Caco-2 (cell line): ENCODE measurements at regions not wholly inside any gene's neighbourhood (a gene's known extent, or its start where the extent isn't known, plus 50 kb on each side); places are given as distances from the start of the nearest gene placed in this dataset.

Experiments used
- BruUV-seq: library from RNA; stranded (reverse); fragments of 400-500 nt; replicated peaks from 2 replicates; lab custom pipeline; 2021; lab: Mats Ljungman, UMichigan
- CTCF ChIA-PET: fragments of 300-600 bp; sonication (Branson Sonifier 250); formaldehyde crosslinking; loops from one replicate; lab custom pipeline; 2022; ENCODE audit warnings: antibody characterized with exemption; lab: Charles Lee
- POLR2A ChIA-PET: fragments of 300-600 bp; sonication (Branson Sonifier 250); formaldehyde crosslinking; loops from one replicate; lab custom pipeline; 2022; ENCODE audit warnings: antibody characterized with exemption; lab: Charles Lee
- DNase-seq, 2 experiments: peaks; one replicate each; pipeline versions ENCODE4 v3.0.0 to v3.0.0-alpha.2; 2020 to 2022
- H3K27me3 ChIP-seq: replicated peaks from 2 replicates; pipeline ENCODE4 v1.6.0; 2011; ENCODE audit warnings: low read length; ENCODE audit not compliant: control insufficient read depth, insufficient read depth
- H3K36me3 ChIP-seq: 2 replicates; pipeline ENCODE4 v1.5.1; 2011; ENCODE audit warnings: low read length; ENCODE audit not compliant: control insufficient read depth, insufficient read depth
- H3K4me1 ChIP-seq: fragments of 250-450 bp; sonication (Bioruptor Pico); 2 replicates; pipeline ENCODE4 v1.5.1; 2020; ENCODE audit warnings: mild to moderate bottlenecking
- H3K4me3 ChIP-seq: 2 replicates; pipeline ENCODE4 v1.5.1; 2011; ENCODE audit warnings: low read depth, mild to moderate bottlenecking, control low read depth, low read length
- H3K9me3 ChIP-seq: fragments of 250-450 bp; sonication (Bioruptor Pico); 2 replicates; pipeline ENCODE4 v1.5.1; 2020; ENCODE audit warnings: mild to moderate bottlenecking, moderate library complexity
- H3K27ac Mint-ChIP-seq: one replicate; pipeline ENCODE4 v1.8.0; 2022; ENCODE audit warnings: mixed read lengths; ENCODE audit not compliant: unreplicated experiment
- H3K27me3 Mint-ChIP-seq: one replicate; pipeline ENCODE4 v1.8.0; 2022; ENCODE audit warnings: mixed read lengths; ENCODE audit not compliant: insufficient read depth, unreplicated experiment
- H3K36me3 Mint-ChIP-seq: one replicate; pipeline ENCODE4 v1.8.0; 2022; ENCODE audit warnings: mild to moderate bottlenecking, mixed read lengths; ENCODE audit not compliant: insufficient read depth, unreplicated experiment
- H3K4me1 Mint-ChIP-seq: one replicate; pipeline ENCODE4 v1.8.0; 2022; ENCODE audit warnings: low read depth, mixed read lengths; ENCODE audit not compliant: unreplicated experiment
- H3K4me3 Mint-ChIP-seq: one replicate; pipeline ENCODE4 v1.8.0; 2022; ENCODE audit warnings: mild to moderate bottlenecking, moderate library complexity, mixed read lengths; ENCODE audit not compliant: unreplicated experiment
- H3K9me3 Mint-ChIP-seq: one replicate; pipeline ENCODE4 v1.8.0; 2022; ENCODE audit warnings: mixed read lengths; ENCODE audit not compliant: unreplicated experiment
- intact Hi-C: fragments of 100-400 bp; cut with micrococcal nuclease; formaldehyde crosslinking; loops from one replicate; pipeline ENCODE4 v1.10.0; 2022; ENCODE audit not compliant: unreplicated experiment
- TF ChIP-seq, protein P1 (sequence below), 2 experiments: fragments of 200-600 bp in 1 of 2; IDR thresholded peaks; 1 replicate in 1 of 2; 2 replicates in 1 of 2; pipeline versions ENCODE4 v1.5.1 to v1.8.0; 2011 to 2022; ENCODE audit warnings: antibody characterized with exemption in 1 of 2, control low read depth in 1 of 2, inconsistent platforms in 1 of 2, low read depth in 1 of 2, low read length in 1 of 2, mild to moderate bottlenecking in 1 of 2, moderate library complexity in 1 of 2; ENCODE audit not compliant: insufficient read depth in 1 of 2, severe bottlenecking in 1 of 2, unreplicated experiment in 1 of 2

DNA sequence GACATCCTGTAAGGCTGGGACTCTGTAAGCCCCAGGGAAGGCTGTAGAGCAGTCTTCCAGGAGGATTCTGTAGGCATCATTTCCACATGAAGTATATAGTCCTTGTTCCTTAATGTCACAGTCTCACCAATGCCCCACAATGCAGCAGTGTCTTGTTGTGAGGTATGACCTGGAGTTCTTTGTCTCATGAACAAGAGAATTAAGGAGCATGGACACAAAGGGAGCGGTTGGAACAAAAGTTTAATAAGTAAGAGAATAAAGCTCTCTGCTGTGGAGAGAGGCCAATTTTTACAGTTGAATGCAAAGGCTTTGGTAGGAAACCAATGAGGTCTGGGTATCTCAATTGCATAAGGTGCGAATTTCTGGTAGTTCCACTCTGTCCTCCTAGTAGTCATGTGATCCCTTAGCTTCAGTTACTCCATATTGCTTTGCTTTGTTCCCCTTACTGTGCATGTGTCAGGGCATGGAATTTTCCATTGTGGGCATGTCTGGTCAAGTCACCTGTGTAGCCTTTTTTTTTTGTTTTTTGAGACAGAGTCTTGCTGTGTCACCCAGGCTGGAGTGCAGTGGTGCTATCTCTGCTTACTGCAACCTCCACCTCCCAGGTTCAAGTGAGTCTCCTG is 124.3 kb upstream of the TMTC4 start:
- H3K27ac Mint-ChIP-seq = peak overlapping the region; percentile 3
- no peak overlapping the region for H3K4me3 ChIP-seq

GRCh38 chr13:100797921-100798320 is 123.3 kb upstream of the TMTC4 start:
- H3K4me3 ChIP-seq = no peak overlapping the region
- Mint-ChIP-seq H3K4me3 (no peak overlapping the region), H3K36me3 (no peaks in the 10 kb centered on the region), H3K27me3 (no peaks in the 10 kb centered on the region), H3K9me3 (peaks cover 35% of the 10 kb centered on the region), H3K4me1 (peaks cover 9% of the 10 kb centered on the region), H3K27ac (peak overlapping the region; percentile 3)
- no peak for DNase-seq
- ChIA-PET POLR2A (interaction anchor here (0.8 kb wide), 1 partner anchor 123 kb away, joined by 3 read pairs; the partner anchor contains the start of gene TMTC4), CTCF (no interaction called here)
- no peaks in the 10 kb centered on the region for H3K36me3 ChIP-seq
- peaks cover 9% of the 10 kb centered on the region for H3K4me1 ChIP-seq
- H3K27me3 ChIP-seq = no peaks in the 10 kb centered on the region
- intact Hi-C loops = no loop called here
- BruUV-seq = no TSS peak
- TF ChIP-seq, protein P1, sequence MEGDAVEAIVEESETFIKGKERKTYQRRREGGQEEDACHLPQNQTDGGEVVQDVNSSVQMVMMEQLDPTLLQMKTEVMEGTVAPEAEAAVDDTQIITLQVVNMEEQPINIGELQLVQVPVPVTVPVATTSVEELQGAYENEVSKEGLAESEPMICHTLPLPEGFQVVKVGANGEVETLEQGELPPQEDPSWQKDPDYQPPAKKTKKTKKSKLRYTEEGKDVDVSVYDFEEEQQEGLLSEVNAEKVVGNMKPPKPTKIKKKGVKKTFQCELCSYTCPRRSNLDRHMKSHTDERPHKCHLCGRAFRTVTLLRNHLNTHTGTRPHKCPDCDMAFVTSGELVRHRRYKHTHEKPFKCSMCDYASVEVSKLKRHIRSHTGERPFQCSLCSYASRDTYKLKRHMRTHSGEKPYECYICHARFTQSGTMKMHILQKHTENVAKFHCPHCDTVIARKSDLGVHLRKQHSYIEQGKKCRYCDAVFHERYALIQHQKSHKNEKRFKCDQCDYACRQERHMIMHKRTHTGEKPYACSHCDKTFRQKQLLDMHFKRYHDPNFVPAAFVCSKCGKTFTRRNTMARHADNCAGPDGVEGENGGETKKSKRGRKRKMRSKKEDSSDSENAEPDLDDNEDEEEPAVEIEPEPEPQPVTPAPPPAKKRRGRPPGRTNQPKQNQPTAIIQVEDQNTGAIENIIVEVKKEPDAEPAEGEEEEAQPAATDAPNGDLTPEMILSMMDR (IDR thresholded peaks at IDR 0.05; ENCODE audit: insufficient read depth in 1 of 2, low read depth in 1 of 2, low read length in 1 of 2, severe bottlenecking in 1 of 2, unreplicated experiment in 1 of 2) = no peak
- peaks cover 22% of the 10 kb centered on the region for H3K9me3 ChIP-seq

More for the DNA sequence above, 124.3 kb upstream of the TMTC4 start:
- no peak for DNase-seq
- H3K4me1 Mint-ChIP-seq = peaks cover 9% of the 10 kb centered on the region
- CTCF ChIA-PET = no interaction called here
- BruUV-seq = no TSS peak
- no peaks in the 10 kb centered on the region for H3K36me3 Mint-ChIP-seq
- TF ChIP-seq, protein P1 (IDR thresholded peaks at IDR 0.05; ENCODE audit: insufficient read depth in 1 of 2, low read depth in 1 of 2, low read length in 1 of 2, severe bottlenecking in 1 of 2, unreplicated experiment in 1 of 2) = no peak
- POLR2A ChIA-PET = no interaction called here
- intact Hi-C loops = no loop called here
- peaks cover 22% of the 10 kb centered on the region for H3K9me3 ChIP-seq
- peaks cover 35% of the 10 kb centered on the region for H3K9me3 Mint-ChIP-seq
- H3K4me1 ChIP-seq = peaks cover 9% of the 10 kb centered on the region
- H3K27me3 Mint-ChIP-seq = no peaks in the 10 kb centered on the region
- H3K27me3 ChIP-seq = no peaks in the 10 kb centered on the region
- no peak overlapping the region for H3K4me3 Mint-ChIP-seq
- no peaks in the 10 kb centered on the region for H3K36me3 ChIP-seq

GRCh38 chr13:100796463-100796862 is 121.9 kb upstream of the TMTC4 start:
- ChIA-PET POLR2A (no interaction called here), CTCF (interaction anchor here (0.6 kb wide), 1 partner anchor 31 kb away, joined by 3 read pairs; no protein-coding TSS in a partner anchor)
- no TSS peak for BruUV-seq
- H3K4me3 Mint-ChIP-seq = no peak overlapping the region
- intact Hi-C loops = no loop called here
- no peak for DNase-seq
- H3K27me3 ChIP-seq = no peaks in the 10 kb centered on the region
- H3K36me3 Mint-ChIP-seq = no peaks in the 10 kb centered on the region
- H3K36me3 ChIP-seq = no peaks in the 10 kb centered on the region
- peaks cover 35% of the 10 kb centered on the region for H3K9me3 Mint-ChIP-seq
- H3K4me1 Mint-ChIP-seq = peaks cover 9% of the 10 kb centered on the region
- peaks cover 9% of the 10 kb centered on the region for H3K4me1 ChIP-seq
- no peak overlapping the region for H3K27ac Mint-ChIP-seq
- H3K4me3 ChIP-seq = no peak overlapping the region
- H3K27me3 Mint-ChIP-seq = no peaks in the 10 kb centered on the region
- TF ChIP-seq, protein P1 (IDR thresholded peaks at IDR 0.05; ENCODE audit: insufficient read depth in 1 of 2, low read depth in 1 of 2, low read length in 1 of 2, severe bottlenecking in 1 of 2, unreplicated experiment in 1 of 2) = no peak
- peaks cover 22% of the 10 kb centered on the region for H3K9me3 ChIP-seq
